Activated CD8-positive, alpha-beta memory T cell treated with anti-CD3 and anti-CD28 coated beads, Interleukin-2, amount 50 U/mL, for 24 hours (primary cell): ENCODE measurements at regions not wholly inside any gene's neighbourhood (a gene's known extent, or its start where the extent isn't known, plus 50 kb on each side); places are given as distances from the start of the nearest gene placed in this dataset.
"Not testable (repeated sequence)": the region's sequence is repeated elsewhere in the genome, so short reads cannot be mapped to it uniquely, and the experiment has no call there.

Experiments used
- DNase-seq: peaks from one replicate; pipeline ENCODE4 v3.0.0-alpha.2; 2020; ENCODE audit errors: extremely low read depth

DNA sequence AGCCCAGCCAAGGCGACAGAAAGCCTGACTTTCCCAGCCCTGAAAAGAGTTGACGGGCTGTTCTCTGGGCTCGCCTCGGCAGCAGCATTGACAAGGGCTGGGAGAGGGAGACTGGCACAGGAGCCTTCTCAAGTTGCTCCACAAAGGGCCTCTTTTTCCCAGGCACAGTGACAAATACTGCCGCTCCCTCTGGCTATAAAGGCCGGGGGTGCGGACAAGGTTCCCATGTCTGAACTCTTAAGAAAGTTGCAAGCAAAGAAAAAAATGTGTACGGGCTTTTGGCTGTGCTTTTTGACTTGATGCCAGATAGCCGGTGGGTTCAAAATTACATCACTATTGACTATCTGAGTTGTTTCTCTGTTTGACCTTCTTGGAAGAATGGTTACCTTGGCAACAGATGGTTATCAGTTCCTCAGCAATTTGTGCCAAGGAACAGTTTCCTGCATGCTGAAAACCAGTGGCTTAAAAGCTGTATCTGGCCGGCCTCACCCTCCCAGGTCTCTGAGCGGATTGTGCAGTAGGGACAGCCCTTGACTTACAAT lies 115.9 kb upstream of the EEPD1 start:
- DNase-seq, result no peak

DNA sequence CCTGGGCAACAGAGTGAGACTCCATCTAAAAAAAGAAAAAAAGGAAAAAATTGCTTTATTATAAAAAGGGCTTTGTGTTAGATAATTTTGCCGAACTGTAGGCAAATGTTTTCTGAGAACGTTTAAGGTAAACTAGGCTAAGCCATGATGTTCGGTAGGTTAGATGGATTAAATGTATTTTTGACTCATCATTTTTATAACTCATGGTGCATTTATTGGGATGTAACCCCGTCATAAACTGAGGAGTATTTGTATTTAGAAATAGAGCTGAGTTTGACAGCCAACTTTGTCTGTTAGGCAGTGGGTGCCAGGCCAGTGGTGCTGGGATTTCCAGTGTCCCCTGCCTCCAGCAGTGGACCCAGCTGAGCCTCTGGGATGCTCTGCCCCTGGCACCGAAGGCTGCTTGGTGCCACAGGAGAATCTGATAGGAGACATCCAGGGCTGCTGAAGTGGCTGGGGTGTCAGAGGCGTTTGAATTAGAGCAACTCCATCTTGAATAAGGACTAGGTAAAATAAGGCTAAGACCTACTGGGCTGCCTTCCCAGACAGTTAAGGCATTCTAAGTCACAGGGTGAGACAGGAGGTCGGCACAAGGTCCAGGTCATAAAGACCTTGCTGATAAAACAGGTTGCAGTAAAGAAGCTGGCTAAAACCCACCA lies 114.9 kb upstream of the EEPD1 start:
- DNase-seq, result no peak

DNA sequence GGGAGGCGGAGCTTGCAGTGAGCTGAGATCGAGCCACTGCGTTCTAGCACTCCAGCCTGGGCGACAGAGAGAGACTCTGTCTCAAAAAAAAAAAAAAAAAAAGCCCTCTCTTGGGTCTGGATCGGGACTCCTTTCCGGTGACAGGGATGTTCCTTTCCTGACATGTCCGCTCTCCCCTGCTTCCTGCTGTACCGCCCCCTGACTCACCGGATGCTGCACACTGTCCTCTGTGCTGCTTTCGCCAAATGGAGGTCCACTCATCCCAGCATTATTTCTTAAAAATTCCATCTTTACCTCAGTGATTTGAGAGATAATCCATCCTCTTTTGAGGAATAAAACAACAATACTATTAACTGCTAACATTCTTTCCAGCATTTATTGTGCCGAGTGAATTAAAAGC lies 113.8 kb upstream of the EEPD1 start:
- no peak for DNase-seq

DNA sequence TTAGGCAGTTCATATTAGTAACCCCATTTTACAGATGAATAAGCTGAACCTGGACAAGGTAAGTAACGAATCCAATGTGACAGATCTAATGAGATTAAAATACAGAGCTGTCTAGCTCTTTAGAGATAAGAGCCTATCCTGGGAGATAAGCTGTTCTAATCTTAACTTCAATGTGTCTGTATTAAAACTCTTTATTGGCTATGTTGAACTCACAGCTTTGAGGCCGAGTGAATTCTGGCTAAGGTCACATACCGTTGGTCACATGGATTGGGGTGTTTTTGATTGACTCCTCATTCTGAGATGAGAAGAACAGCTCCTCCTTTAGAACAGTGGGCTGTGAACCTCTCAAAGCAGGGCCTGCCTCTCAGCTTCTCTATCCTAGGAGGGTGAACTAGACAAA lies 113.4 kb upstream of the EEPD1 start:
- no peak for DNase-seq

DNA sequence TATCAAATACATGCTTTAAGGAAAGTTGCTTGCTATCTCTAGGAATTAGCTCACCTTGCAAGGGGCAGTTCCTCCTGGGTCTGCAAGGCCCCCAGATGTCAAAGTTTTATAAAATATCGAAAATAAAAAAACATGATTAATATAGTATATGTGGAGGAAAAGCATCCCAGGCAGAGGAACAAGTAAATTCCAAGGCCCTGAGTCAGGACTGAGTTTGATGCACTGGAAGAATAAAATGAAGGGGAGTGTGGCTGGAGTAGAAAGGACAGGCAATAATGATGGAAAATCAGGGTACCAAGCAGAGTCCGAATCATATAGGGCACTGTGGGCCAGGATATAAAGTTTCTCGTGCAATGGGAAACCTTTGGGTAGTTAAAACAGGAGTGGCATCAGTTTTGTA lies 112.4 kb upstream of the EEPD1 start:
- no peak for DNase-seq

DNA sequence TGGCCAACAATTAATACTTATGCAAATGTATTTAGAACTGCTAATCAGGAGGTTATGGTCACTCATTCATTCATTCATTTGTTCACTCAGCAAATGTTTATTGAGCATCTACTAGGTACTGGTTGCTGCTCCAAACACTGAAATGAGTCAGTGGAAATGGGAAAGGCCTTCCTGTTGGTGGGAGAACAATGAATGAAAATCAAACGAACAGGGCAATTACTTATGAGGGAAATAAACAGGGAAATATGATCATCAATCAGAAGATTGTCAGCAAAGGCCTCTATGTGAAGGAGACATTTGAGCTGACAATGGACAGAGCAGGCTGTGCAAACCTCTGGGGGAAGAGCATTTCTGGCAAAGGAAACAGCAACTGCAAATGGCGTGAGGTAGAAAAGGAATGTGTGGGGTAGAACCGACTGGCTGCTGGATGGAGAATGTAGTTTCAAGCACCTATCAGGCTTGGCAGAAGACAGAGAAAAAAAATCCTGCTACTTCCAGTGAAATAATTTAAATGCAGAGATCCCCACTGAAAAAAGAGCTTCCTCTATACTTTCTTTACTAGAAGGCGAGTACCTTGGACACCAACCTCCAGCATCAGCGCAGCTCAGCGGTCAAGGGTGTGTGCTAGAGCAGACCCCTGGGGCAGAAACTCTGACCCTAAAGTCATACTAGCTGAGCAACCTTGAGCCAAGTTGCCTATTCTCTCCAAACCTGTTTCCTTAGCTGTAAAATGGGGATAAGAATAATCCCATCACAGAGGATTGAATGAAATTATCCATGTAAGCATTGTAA lies 108.8 kb upstream of the EEPD1 start:
- no peak for DNase-seq

DNA sequence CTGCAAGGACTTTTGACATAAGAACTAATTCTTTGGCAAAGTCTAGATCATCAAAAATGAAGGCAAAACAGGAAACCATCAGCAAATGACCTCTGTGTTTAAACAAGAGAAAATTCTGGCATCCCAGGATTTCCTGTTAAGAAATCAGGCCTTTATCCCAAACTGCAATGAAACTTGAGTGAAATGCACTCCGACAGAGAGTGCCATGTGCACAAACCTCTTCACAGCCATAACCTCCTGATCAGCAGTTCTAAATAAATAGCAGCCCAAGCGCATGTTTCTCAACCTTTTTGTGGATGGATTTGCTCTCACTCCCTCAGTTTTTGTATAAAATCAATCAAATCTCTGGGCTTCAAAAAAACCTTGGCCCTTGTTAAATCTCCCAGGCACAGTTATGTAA lies 107.7 kb upstream of the EEPD1 start:
- DNase-seq, result no peak

DNA sequence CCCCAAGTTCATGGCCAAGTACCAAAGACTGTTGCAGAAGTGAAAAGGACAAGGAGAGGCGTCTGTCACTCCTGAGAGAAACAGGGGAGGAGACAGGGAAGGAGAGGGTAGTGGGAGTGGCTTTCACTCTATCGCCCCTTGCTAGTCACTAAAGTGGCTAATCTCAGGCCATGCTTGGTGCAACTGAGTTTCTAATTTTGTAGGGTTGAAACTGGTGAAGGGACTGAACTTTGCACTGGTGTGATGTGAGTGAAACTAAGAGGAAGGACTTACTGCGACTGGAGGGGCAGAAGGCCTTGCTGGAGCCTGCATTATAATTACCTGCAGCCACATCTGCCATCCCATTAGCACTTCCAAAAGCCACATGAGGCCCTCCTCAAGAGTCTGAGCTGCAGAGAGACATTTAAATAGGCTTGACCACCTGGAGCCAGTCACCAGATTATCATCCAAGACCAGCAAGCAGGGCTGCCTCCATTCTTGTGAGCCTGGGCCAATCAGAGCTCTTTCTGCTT lies 107.2 kb upstream of the EEPD1 start:
- no peak for DNase-seq

DNA sequence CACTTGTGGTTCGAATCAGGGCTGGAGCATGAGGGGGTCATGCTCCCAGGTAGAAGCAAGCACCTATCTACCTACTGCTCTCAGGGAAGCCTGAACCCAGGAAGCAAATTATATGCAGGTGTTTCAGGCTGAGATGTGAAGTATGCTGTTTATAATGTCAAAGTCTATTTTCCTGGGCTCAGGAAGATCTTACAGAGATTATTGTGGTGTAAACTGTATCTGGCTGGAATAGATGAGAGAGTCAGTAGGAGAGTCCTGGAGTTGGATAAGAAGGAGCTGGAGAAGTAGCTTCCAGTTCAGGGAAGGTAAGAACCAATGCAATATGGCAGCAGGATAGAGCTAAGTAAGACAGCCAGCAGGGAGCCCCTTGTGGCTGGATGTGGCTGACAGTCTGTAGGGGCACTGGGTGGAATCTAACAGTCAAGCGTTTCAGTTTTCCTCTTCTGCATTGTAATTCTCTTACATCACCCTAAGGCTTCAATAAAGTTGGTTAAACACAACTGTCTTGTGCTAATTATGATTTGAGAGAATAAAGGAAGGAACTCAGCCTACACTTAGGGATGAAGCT lies 105.9 kb upstream of the EEPD1 start:
- DNase-seq, result no peak

DNA sequence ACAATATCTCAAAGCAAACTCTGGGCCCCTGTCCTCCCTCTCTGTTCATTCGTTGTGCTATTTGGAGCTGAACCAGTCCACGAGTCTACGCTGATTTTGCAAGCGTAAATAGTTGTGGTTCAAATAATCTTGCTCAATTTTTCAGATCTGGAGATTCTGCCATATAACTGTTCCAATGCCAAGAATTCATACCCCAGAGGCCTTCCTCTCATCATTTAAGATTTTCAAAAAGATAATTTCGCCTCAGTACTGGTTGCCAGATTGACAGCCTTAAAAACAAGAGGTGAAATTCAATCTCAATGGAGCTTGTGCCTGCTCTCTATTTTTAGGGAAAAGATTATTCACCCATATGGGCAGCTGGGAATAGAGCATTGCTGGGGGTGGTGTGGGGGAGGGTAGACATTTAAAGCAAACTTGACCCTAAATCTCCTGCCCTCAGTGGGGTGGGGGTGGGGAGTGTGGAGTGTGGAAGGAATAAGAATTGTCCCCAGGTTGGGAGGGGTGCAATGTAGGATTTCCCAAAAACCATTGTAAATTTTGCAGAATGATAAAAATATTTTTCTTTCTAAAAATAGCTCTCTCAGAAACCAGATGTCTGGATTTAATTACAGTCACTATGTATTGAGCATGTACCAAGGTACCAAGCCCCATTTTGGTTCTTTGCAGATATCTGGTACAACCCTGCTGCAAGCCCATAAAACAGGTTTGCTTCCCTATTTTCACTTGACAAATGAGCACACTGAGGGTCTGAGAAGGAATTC lies 104.7 kb upstream of the EEPD1 start:
- no peak for DNase-seq

DNA sequence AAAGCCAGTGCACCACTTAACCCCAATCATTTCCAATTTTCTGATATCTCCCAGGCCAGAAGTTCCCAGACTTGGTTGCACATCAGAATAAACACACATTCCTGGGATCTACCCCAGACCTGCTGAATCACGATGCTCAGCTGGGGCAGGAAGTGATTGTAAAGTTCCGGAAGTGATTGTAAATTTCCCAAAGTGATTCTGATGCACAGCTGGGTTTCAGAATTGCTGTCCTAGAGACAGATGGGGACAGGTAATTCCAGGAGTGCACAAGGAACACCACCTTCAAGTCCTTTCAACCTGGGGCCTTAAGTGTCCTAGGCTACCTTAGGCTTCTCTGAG lies 104.2 kb upstream of the EEPD1 start:
- no peak for DNase-seq

DNA sequence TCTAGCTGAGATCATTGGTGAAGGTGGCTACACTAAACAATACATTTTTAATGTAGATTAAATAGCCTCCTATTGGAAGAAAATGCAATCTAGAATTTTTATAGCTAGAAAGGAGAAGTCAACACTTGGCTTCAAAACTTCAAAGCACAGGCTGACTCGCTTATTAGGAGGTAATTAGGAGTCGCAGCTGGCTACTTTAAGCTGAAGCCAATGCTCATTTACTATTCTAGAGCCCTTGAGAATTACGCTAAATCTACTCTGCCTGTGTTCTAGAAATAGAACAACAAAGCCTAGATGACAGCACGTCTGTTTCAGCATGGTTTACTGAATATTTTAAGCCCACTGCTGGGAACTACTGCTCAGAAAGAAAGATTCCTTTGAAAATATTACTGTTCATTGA lies 101.6 kb upstream of the EEPD1 start:
- DNase-seq, result no peak

DNA sequence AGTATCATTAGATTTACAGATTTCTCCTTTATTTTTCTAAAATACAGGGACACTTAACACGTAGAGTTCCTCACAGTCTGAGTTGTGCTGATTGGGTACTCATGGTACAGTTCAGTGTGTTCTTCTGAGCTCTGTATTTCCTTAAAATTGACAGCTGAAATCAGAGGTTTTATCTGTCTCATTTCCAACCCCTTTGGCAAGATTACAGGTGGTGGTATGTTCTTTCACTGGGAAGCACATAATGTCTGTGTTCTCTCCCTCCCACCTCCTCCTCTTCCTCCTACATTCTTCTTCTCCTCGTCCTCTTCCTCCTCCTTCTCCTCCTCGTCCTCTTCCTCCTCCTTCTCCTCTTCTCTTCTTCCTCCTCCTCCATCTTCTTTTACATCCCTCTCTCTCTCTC lies 99.5 kb upstream of the EEPD1 start:
- DNase-seq, result no peak

DNA sequence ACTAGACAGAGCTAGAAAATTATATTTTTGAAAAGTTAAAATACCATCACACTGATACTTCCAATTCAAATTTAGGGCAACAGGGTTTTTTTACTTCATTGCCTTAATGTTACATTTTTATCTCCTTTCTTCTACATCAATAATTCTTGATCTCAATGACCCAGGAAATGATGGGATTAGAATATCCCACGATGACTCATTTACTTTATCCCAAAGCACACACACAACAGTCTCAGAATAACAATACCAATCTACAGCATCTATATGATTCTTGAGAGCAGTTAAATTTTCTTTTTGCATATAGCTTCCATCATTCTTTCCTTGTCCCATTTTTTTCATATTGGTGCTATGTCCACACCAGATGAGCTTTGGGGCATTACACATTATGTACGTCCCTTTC lies 98.4 kb upstream of the EEPD1 start:
- no peak for DNase-seq

DNA sequence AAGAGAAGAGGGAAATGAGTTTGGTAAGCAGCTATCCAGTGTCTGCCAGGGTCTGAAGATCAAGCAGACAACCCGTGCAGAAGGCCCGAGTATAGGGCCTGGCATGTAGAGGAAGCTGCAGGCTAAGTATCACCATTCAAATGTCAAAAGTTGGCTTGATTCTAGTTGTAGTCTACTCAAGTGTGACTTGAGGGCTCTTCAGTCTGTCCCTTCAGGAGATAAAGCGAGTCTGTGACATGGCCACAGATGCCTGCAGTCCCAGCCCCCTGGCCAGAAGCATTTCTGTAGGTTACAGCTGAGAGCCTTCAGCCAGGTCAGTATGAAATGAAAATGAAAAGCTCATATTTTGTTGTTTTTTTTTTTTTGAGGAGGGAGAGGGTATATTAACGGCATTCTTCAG lies 97.8 kb upstream of the EEPD1 start:
- no peak for DNase-seq

DNA sequence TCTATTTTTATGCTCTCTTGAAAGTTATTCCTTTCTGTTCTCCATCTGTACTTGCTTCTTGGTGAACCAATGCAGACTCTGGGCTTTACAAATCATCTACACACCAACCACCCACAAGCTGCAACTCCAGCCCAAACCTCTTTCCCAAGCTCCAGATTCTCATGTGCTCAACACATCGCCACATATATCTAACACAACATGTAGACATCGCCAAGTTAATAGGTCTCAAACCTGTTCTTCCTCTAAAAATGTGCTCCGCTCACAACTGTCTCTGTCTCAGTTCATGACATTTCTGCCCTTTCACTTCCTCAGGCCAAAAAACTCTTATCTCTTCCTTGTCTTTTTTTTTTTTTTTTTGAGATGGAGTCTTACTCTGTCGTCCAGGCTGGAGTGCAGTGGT lies 95.7 kb upstream of the EEPD1 start:
- no peak for DNase-seq

DNA sequence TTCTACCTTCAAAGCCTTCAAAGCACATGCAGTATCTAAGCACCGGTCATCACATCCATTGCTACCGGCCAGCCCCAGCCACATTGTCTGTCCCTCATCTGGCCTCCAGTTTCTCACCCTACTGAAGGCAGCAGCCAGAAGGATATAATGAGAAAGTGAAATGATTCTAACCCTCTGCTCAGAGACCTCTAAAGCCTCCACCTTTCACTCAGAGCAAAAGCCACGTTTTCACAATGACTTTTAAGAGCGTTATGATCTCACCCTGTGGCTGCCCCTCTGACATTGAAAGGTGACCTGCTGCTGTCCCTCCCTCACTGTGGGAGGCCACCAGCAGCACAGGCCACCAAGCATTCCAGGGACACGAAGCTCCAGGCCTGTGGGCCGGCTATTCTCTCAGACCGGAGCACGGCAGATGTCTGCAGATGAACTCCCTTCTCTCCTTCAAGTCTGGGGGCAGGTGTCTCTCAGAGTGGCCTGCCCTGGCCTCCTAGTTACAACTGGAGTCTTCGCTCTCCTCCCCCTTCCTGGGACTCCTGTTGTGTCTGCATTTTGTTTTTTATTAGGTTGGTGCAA lies 94.9 kb upstream of the EEPD1 start:
- no peak for DNase-seq

DNA sequence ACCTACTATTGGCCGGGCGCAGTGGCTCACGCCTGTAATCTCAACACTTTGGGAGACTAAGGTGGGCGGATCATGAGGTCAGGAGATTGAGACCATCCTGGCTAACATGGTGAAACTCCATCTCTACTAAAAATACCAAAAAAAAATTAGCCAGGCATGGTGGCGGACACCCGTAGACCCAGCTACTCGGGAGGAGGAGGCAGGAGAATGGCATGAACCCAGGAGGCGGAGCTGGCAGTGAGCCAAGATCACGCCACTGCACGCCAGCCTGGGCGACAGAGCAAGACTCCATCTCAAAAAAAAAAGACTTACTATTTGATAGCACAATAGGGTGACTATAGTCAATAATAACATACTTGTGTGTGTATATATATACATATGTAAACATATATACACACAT lies 92.7 kb upstream of the EEPD1 start:
- DNase-seq, result not testable (repeated sequence)

DNA sequence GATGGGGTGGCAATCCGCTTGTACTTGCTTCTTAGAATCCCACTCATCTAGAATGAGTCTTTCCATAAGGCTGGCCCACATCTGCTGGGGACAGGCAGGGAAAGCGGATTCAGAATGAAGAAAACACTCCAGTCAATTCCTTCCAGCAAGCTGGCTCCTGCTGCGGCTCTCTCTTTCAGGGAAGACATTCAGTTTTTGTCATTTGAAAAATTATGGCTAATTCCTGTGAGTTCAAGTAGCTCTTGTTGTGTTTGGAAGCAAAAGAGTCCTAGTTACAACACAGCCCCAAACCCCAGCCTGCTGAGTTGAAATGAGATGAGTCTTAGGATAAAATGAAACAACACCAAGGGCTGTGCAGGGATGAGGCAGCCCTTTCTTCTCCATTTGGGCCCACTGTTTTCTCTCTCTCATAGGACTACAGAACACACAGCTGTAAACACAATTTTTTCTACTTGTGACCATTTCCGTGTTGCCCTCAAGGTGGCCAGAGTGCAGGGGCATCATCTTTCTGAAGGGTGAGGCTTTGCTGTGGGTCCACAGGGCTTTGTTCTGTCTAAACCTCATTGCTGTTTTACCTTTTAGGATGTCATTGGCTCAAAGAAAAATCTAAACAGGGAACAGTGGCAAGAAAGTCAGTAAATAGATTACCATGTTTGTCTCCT lies 90.8 kb upstream of the EEPD1 start:
- no peak for DNase-seq

DNA sequence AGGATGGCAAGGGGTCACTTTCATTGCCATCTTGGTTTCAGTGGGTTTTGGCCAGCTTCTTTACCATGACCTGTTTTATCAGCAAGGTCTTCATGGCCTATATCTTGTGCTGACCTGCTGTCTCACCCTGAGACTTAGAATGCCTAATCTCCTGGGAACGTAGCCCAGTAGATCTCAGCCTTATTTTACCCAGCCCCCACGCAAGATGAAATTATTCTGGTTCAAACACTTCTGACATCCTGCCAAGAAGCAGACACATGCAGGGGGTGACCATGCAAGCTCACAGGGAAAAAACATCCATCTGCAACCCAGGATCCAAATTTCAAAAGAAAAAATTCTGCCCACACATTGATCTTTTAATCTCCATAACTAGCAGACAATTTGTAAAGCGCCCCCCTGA lies 88.4 kb upstream of the EEPD1 start:
- no peak for DNase-seq
